ENCODE measurements at regions not wholly inside any gene's neighbourhood (a gene's known extent, or its start where the extent isn't known, plus 50 kb on each side); places are given as distances from the start of the nearest gene placed in this dataset. TPM values are rescaled to one million over a fixed set of nuclear protein-coding genes. Genes with fewer than 3 reads are reported as not detected.

DNA sequence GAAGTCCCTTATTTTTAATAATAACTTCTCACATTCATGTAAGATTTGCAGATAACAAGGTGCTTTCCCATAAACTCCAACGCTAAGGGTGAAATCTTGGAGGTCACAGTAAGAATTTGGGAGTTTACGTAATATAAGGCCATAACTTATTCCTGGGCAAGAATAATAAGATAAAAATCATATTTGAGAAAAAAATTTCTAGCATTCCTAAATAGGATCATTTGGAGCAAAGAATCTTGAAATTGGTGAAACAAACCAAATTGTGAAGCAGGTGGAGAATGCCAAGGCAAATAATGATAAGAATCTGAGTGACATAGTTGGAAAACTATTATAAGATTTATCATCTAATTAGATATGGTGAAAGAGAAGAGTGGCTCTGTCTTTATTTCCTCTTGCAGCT, 50.4 kb upstream of the FGF16 start:
- peaks cover 0 to 11% (median 0%) of the 10 kb centered on the region in 5 donors for H3K27me3 Mint-ChIP-seq
- no peak overlapping the region for H3K27ac Mint-ChIP-seq
- POLR2A ChIA-PET = no interaction called here
- peaks cover 0 to 16% (median 3%) of the 10 kb centered on the region in 9 donors for H3K9me3 Mint-ChIP-seq
- peaks cover 0 to 3% (median 0%) of the 10 kb centered on the region in 3 donors for H3K36me3 Mint-ChIP-seq
- DNase-seq (no peak), ATAC-seq (no peak)
- no peaks in the 10 kb centered on the region for H3K4me1 Mint-ChIP-seq
- H3K4me3 Mint-ChIP-seq = no peak overlapping the region

Small RNAs in the stretch of these regions (microRNA-seq; reads per million reads assigned to microRNA genes)
- gene MIR325 (ENCODE audit: borderline microRNAs expressed) (not detected), gene MIR384 (ENCODE audit: borderline microRNAs expressed) (not detected)
